ENCODE measurements at regions not wholly inside any gene's neighbourhood (a gene's known extent, or its start where the extent isn't known, plus 50 kb on each side); places are given as distances from the start of the nearest gene placed in this dataset.

GRCh38 chr21:17903029-17903806, 84.1 kb upstream of the C21orf91 start:
- DNase-seq (ENCODE audit: low spot score): peak; percentile 22
- peak; percentile 77 for FAIRE-seq

- DNase-seq (ENCODE audit: low spot score): no peak
- FAIRE-seq: no peak
These were observed 82.4 kb upstream of the C21orf91 start for GRCh38 chr21:17901458-17902079.

GRCh38 chr21:17900990-17901385, 81.8 kb upstream of the C21orf91 start:
- no peak for DNase-seq (ENCODE audit: low spot score)
- FAIRE-seq: no peak

GRCh38 chr21:17900281-17900989, 81.3 kb upstream of the C21orf91 start:
- DNase-seq (ENCODE audit: low spot score) (no peak), FAIRE-seq (no peak)

- FAIRE-seq (no peak), DNase-seq (ENCODE audit: low spot score) (no peak)
These were observed 70.0 kb upstream of the C21orf91 start for GRCh38 chr21:17889171-17889570.

- DNase-seq (ENCODE audit: low spot score): no peak
- no peak for FAIRE-seq
These were observed 50.0 kb upstream of the C21orf91 start for GRCh38 chr21:17869115-17869514.

Data from RCC 7860 (cell line).